AG04449 (cell line): ENCODE measurements at regions not wholly inside any gene's neighbourhood (a gene's known extent, or its start where the extent isn't known, plus 50 kb on each side); places are given as distances from the start of the nearest gene placed in this dataset.

Source experiments
- CTCF ChIA-PET: fragments of 350-600 bp; formaldehyde crosslinking; extraction: SDS; loops from one replicate; lab custom pipeline; 2021; ENCODE audit warnings: antibody characterized with exemption; lab: Yijun Ruan, JAX
- POLR2A ChIA-PET: fragments of 400-600, 350-600 bp; formaldehyde crosslinking; extraction: SDS; loops from one replicate; lab custom pipeline; 2020; ENCODE audit warnings: antibody characterized with exemption, inconsistent platforms; lab: Yijun Ruan, JAX
- DNase-seq: peaks from one replicate; pipeline ENCODE4 v3.0.0-alpha.2; 2010; ENCODE audit warnings: low read depth, low spot score
- H3K4me3 ChIP-seq: 2 replicates; pipeline ENCODE4 v1.5.1; 2011; ENCODE audit warnings: low read depth, mild to moderate bottlenecking, control low read depth, low read length
- TF ChIP-seq, protein P1 (sequence below): IDR thresholded peaks from one replicate; pipeline ENCODE4 v1.5.1; 2011; ENCODE audit warnings: mild to moderate bottlenecking, moderate library complexity, low read length, control low read depth, inconsistent platforms; ENCODE audit not compliant: insufficient read depth; ENCODE audit errors: missing control alignments

- TF ChIP-seq, protein P1, sequence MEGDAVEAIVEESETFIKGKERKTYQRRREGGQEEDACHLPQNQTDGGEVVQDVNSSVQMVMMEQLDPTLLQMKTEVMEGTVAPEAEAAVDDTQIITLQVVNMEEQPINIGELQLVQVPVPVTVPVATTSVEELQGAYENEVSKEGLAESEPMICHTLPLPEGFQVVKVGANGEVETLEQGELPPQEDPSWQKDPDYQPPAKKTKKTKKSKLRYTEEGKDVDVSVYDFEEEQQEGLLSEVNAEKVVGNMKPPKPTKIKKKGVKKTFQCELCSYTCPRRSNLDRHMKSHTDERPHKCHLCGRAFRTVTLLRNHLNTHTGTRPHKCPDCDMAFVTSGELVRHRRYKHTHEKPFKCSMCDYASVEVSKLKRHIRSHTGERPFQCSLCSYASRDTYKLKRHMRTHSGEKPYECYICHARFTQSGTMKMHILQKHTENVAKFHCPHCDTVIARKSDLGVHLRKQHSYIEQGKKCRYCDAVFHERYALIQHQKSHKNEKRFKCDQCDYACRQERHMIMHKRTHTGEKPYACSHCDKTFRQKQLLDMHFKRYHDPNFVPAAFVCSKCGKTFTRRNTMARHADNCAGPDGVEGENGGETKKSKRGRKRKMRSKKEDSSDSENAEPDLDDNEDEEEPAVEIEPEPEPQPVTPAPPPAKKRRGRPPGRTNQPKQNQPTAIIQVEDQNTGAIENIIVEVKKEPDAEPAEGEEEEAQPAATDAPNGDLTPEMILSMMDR: no peak
- no peak for DNase-seq
- H3K4me3 ChIP-seq: no peak overlapping the region
- POLR2A ChIA-PET: no interaction called here
- CTCF ChIA-PET: no interaction called here
Measured at GRCh38 chr2:234344012-234344411, 152.9 kb downstream of the ARL4C start.

- ChIA-PET POLR2A (no interaction called here), CTCF (no interaction called here)
- no peak overlapping the region for H3K4me3 ChIP-seq
- no peak for DNase-seq
- TF ChIP-seq, protein P1: no peak
Measured at GRCh38 chr2:234343372-234343771, 153.5 kb downstream of the ARL4C start.

DNA sequence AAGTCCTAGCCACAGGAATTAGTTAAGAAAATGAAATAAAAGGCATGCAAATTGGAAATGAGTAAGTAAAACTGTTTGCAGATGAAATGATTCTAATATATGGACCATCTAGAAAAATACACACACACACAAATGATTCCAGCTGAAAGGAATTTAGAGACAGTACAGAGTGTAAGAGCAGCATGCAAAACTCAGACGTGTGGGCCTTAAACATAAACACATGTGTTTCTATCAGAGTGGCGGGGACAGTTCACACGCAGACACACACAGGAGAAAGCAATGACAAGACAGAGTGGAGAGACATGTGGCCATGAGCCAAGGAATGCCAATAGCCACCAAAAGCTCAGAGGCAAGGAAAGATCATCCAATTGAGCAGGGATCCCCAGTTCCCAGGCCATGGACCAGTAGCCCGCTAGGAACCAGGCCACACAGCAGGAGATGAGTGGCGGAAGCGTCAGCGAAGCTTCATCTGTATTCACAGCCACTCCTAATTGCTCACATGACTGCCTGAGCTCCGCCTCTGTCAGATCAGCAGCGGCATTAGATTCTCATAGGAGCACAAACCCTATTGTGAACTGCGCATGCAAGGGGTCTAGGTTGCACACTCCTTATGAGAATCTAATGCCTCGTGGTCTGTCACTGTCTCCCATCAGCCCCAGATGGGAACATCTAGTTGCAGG, 155.4 kb downstream of the ARL4C start:
- DNase-seq: peak; percentile 82
- peak overlapping the region; percentile 6; the same call in 1 of the 2 replicates for H3K4me3 ChIP-seq
- CTCF ChIA-PET: interaction anchor here (0.9 to 1.1 kb wide), 2 partner anchors 52 to 203 kb away, joined by 3 read pairs; no protein-coding TSS in a partner anchor
- TF ChIP-seq, protein P1: no peak
- POLR2A ChIA-PET: interaction anchor here (1.2 to 1.6 kb wide), 2 partner anchors 81 to 106 kb away, joined by 4 to 6 read pairs; no protein-coding TSS in a partner anchor

DNA sequence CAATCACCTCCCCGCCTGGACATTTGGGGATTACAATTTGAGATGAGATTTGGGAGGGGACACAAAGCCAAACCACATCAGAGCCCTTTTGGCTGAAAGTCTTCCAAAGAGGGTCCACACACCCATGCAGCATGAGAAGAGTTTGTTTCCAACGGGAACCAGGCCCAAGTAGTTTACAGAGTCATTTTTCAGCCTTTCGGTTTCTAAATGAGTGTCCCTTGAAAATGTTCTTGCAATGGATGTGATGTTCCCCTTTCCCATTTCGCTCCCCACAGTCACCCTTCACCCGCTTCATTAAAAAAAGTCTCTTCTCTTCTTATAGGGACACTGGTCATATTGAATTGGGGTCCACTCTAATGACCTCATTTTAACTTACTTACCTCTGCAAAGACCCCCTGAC, 157.4 kb downstream of the ARL4C start:
- CTCF ChIA-PET: no interaction called here
- TF ChIP-seq, protein P1: no peak

GRCh38 chr2:234339011-234339410, 157.9 kb downstream of the ARL4C start:
- ChIA-PET POLR2A (no interaction called here), CTCF (no interaction called here)
- no peak overlapping the region for H3K4me3 ChIP-seq
- TF ChIP-seq, protein P1: no peak
- no peak for DNase-seq

More for the DNA sequence above, 157.4 kb downstream of the ARL4C start:
- no peak overlapping the region for H3K4me3 ChIP-seq
- DNase-seq: no peak
- POLR2A ChIA-PET: no interaction called here

GRCh38 chr2:234335661-234336228, 161.1 kb downstream of the ARL4C start:
- CTCF ChIA-PET: interaction anchor here (1.3 kb wide), 1 partner anchor 11 kb away, joined by 3 read pairs; no protein-coding TSS in a partner anchor
- POLR2A ChIA-PET: interaction anchor here (1.1 kb wide), 1 partner anchor 162 kb away, joined by 4 read pairs; the partner anchor contains the start of gene ARL4C
- TF ChIP-seq, protein P1: no peak
- DNase-seq: peak; percentile 75
- no peak overlapping the region for H3K4me3 ChIP-seq
